SK-N-SH (cell line): ENCODE measurements at regions not wholly inside any gene's neighbourhood (a gene's known extent, or its start where the extent isn't known, plus 50 kb on each side); places are given as distances from the start of the nearest gene placed in this dataset.

Experiments
- CTCF ChIA-PET: fragments of 300-600, 350-600 bp; formaldehyde crosslinking; extraction: SDS; loops from one replicate; lab custom pipeline; 2021; lab: Yijun Ruan, JAX
- POLR2A ChIA-PET: fragments of 350-600 bp; sonication (Branson Sonifier 250); formaldehyde crosslinking; extraction: SDS; loops from one replicate; lab custom pipeline; 2020; ENCODE audit warnings: antibody characterized with exemption, inconsistent platforms; lab: Yijun Ruan, JAX
- DNase-seq: peaks from one replicate; pipeline ENCODE4 v3.0.0; 2012
- H2AFZ ChIP-seq: fragments of 200-600 bp; sonication (generic); 2 replicates; pipeline ENCODE4 v1.8.1; 2016; ENCODE audit warnings: antibody characterized with exemption, mild to moderate bottlenecking, low read depth
- H3F3A ChIP-seq: fragments of 200-600 bp; sonication (generic); replicated peaks from 2 replicates; pipeline ENCODE3; 2016; ENCODE audit warnings: antibody characterized with exemption, mild to moderate bottlenecking; ENCODE audit not compliant: insufficient read depth
- H3K27ac ChIP-seq, 2 experiments: fragments of 200-500 bp in 1 of 2; fragments of 200-600 bp in 1 of 2; sonication (Bioruptor generic) in 1 of 2; sonication (generic), shearing (Covaris generic) in 1 of 2; 2 replicates each; pipeline versions ENCODE4 v1.5.1 to v1.6.1; 2014 to 2016; ENCODE audit warnings: low read depth in 2 of 2, inconsistent platforms in 1 of 2, low read length in 1 of 2, mild to moderate bottlenecking in 1 of 2, mixed read lengths in 1 of 2
- H3K27me3 ChIP-seq: fragments of 200-600 bp; sonication (generic), shearing (Covaris generic); 2 replicates; pipeline ENCODE4 v1.6.1; 2016; ENCODE audit warnings: mixed run types; ENCODE audit not compliant: insufficient read depth
- H3K36me3 ChIP-seq, 2 experiments: fragments of 200-500 bp in 1 of 2; fragments of 200-600 bp in 1 of 2; sonication (Bioruptor generic) in 1 of 2; sonication (generic) in 1 of 2; replicated peaks in 1 of 2; 2 replicates each; pipeline versions ENCODE3 to v1.5.1; 2014 to 2016; ENCODE audit warnings: low read length in 1 of 2, mild to moderate bottlenecking in 1 of 2; ENCODE audit not compliant: insufficient read depth in 2 of 2, control insufficient read depth in 1 of 2
- H3K4me1 ChIP-seq, 2 experiments: fragments of 200-500 bp in 1 of 2; fragments of 200-600 bp in 1 of 2; sonication (Bioruptor generic) in 1 of 2; sonication (generic), shearing (Covaris generic) in 1 of 2; 2 replicates each; pipeline versions ENCODE4 v1.5.1 to v1.6.1; 2014 to 2016; ENCODE audit warnings: low read depth in 1 of 2, low read length in 1 of 2, mixed run types in 1 of 2; ENCODE audit not compliant: insufficient read depth in 2 of 2, control insufficient read depth in 1 of 2
- H3K4me2 ChIP-seq: fragments of 200-600 bp; sonication (generic), shearing (Covaris generic); 2 replicates; pipeline ENCODE4 v1.6.1; 2017; ENCODE audit warnings: mixed run types
- H3K4me3 ChIP-seq, 2 experiments: fragments of 200-500 bp in 1 of 2; fragments of 200-600 bp in 1 of 2; sonication (Bioruptor generic) in 1 of 2; sonication (generic), shearing (Covaris generic) in 1 of 2; 2 replicates each; pipeline versions ENCODE4 v1.5.1 to v1.8.1; 2014 to 2016; ENCODE audit warnings: low read depth in 2 of 2, inconsistent platforms in 1 of 2, low read length in 1 of 2, mild to moderate bottlenecking in 1 of 2, mixed read lengths in 1 of 2, moderate library complexity in 1 of 2
- H3K79me2 ChIP-seq: fragments of 200-600 bp; sonication (generic); 2 replicates; pipeline ENCODE4 v1.8.1; 2017; ENCODE audit warnings: mild to moderate bottlenecking; ENCODE audit not compliant: insufficient read depth
- H3K9ac ChIP-seq: fragments of 200-600 bp; sonication (generic); 2 replicates; pipeline ENCODE4 v1.6.1; 2017; ENCODE audit warnings: mixed run types
- H3K9me2 ChIP-seq: fragments of 200-600 bp; sonication (generic); 2 replicates; pipeline ENCODE4 v1.6.1; 2017; ENCODE audit warnings: mixed run types
- H3K9me3 ChIP-seq: fragments of 200-600 bp; sonication (generic); 2 replicates; pipeline ENCODE4 v1.6.1; 2017; ENCODE audit warnings: mixed run types, mild to moderate bottlenecking, moderate library complexity
- H4K20me1 ChIP-seq: fragments of 200-600 bp; sonication (generic); 2 replicates; pipeline ENCODE4 v1.6.1; 2017; ENCODE audit warnings: mild to moderate bottlenecking, mixed run types; ENCODE audit not compliant: insufficient read depth
- CHD2 ChIP-seq: fragments of 150-350 bp; IDR thresholded peaks from 2 replicates; pipeline ENCODE4 v1.6.1; 2018; ENCODE audit warnings: low read length; ENCODE audit not compliant: partially characterized antibody
- CTCF ChIP-seq: fragments of 200-600 bp; sonication (generic); IDR thresholded peaks from 2 replicates; pipeline ENCODE4 v1.6.1; 2017; ENCODE audit warnings: antibody characterized with exemption, mild to moderate bottlenecking, moderate library complexity
- FOSL2 ChIP-seq: IDR thresholded peaks from 2 replicates; pipeline ENCODE4 v1.4.0; 2012; ENCODE audit warnings: low read depth, mild to moderate bottlenecking, moderate library complexity, borderline replicate concordance
- FOXM1 ChIP-seq: IDR thresholded peaks from 2 replicates; pipeline ENCODE4 v1.4.0; 2012; ENCODE audit warnings: low read depth, mild to moderate bottlenecking
- GATA2 ChIP-seq: sonication (generic); formaldehyde crosslinking; IDR thresholded peaks from 2 replicates; pipeline ENCODE4 v1.5.0; 2020; ENCODE audit warnings: mild to moderate bottlenecking, missing genetic modification reagents
- JUND ChIP-seq: IDR thresholded peaks from 2 replicates; pipeline ENCODE4 v1.4.0; 2012
- RXRA ChIP-seq: IDR thresholded peaks from 2 replicates; pipeline ENCODE4 v1.4.0; 2012; ENCODE audit warnings: low read depth, mild to moderate bottlenecking, borderline replicate concordance
- SMC3 ChIP-seq: IDR thresholded peaks from 2 replicates; pipeline ENCODE4 v1.6.1; 2012; ENCODE audit warnings: low read depth, low read length, improper control_type of control experiment
- TEAD4 ChIP-seq: IDR thresholded peaks from 2 replicates; pipeline ENCODE4 v1.4.0; 2012; ENCODE audit warnings: mild to moderate bottlenecking, borderline replicate concordance; ENCODE audit not compliant: insufficient read depth
- USF1 ChIP-seq: IDR thresholded peaks from 2 replicates; pipeline ENCODE4 v1.4.0; 2012; ENCODE audit warnings: low read depth, borderline replicate concordance
- USF2 ChIP-seq: fragments of 150-350 bp; IDR thresholded peaks from 2 replicates; pipeline ENCODE4 v1.6.1; 2017; ENCODE audit warnings: antibody characterized with exemption, low read length, low read depth, borderline replicate concordance
- WGBS: methylation state at CpG from one replicate; pipeline ENCODE4 v1.1.6; 2017; ENCODE audit warnings: low lambda C conversion rate; 5-methylcytosine and 5-hydroxymethylcytosine counted together

- TF ChIP-seq TEAD4 (no peak), FOXM1 (no peak), SMC3 (no peak)
These were observed 556.2 kb downstream of the TLE4 start (continued) for GRCh38 chr9:80127920-80128319.

GRCh38 chr9:80125731-80126264 lies 554.0 kb downstream of the TLE4 start:
- no peak overlapping the region for H3K4me3 ChIP-seq
- H3K9me3 ChIP-seq, result no peaks in the 10 kb centered on the region
- no peaks in the 10 kb centered on the region for H3K9me2 ChIP-seq
- DNase-seq, result no peak
- H4K20me1 ChIP-seq, result no peaks in the 10 kb centered on the region
- no peak overlapping the region for H3K4me2 ChIP-seq
- H3F3A ChIP-seq, result no peaks in the 10 kb centered on the region
- H3K27ac ChIP-seq, result no peak overlapping the region
- no peaks in the 10 kb centered on the region for H3K79me2 ChIP-seq
- H3K9ac ChIP-seq, result no peak overlapping the region
- H3K27me3 ChIP-seq, result no peaks in the 10 kb centered on the region
- H3K4me1 ChIP-seq, result no peaks in the 10 kb centered on the region
- ChIA-PET POLR2A (no interaction called here), CTCF (no interaction called here)
- TF ChIP-seq CTCF (no peak), FOSL2 (no peak), RXRA (no peak), USF1 (no peak), FOXM1 (no peak), CHD2 (no peak), GATA2 (CRISPR knock-in tag) (no peak)
- no peak overlapping the region for H2AFZ ChIP-seq
- no peaks in the 10 kb centered on the region for H3K36me3 ChIP-seq
- WGBS, result 18% methylated on average over 3 of the region's 3 CpGs

- H3K9ac ChIP-seq, result no peak overlapping the region
- no peaks in the 10 kb centered on the region for H3K9me3 ChIP-seq
- no peak for DNase-seq
- no peaks in the 10 kb centered on the region for H3F3A ChIP-seq
- no peak for TF ChIP-seq USF2
- TF ChIP-seq JUND, result no peak
- ChIA-PET CTCF (no interaction called here), POLR2A (no interaction called here)
- H3K27me3 ChIP-seq, result no peaks in the 10 kb centered on the region
- H3K36me3 ChIP-seq, result no peaks in the 10 kb centered on the region
- no peak overlapping the region for H3K4me3 ChIP-seq
- no peaks in the 10 kb centered on the region for H3K79me2 ChIP-seq
- H3K9me2 ChIP-seq, result no peaks in the 10 kb centered on the region
- no peak overlapping the region for H2AFZ ChIP-seq
- H3K4me1 ChIP-seq, result no peaks in the 10 kb centered on the region
- WGBS, result 10% methylated on average over 2 of the region's 3 CpGs
- H4K20me1 ChIP-seq, result no peaks in the 10 kb centered on the region
- H3K4me2 ChIP-seq, result no peak overlapping the region
- no peak overlapping the region for H3K27ac ChIP-seq
These were observed 545.3 kb downstream of the TLE4 start for GRCh38 chr9:80117031-80117430.
